ENCODE measurements at regions not wholly inside any gene's neighbourhood (a gene's known extent, or its start where the extent isn't known, plus 50 kb on each side); places are given as distances from the start of the nearest gene placed in this dataset.

- no peak for DNase-seq (ENCODE audit: low spot score)
These were observed 80.7 kb upstream of the HDAC9 start for GRCh38 chr7:18414885-18415284.

- DNase-seq (ENCODE audit: low spot score): no peak
These were observed 78.6 kb upstream of the HDAC9 start for GRCh38 chr7:18416988-18417387.

GRCh38 chr7:18419456-18419855, 76.1 kb upstream of the HDAC9 start:
- no peak for DNase-seq (ENCODE audit: low spot score)

- no peak for DNase-seq (ENCODE audit: low spot score)
These were observed 75.4 kb upstream of the HDAC9 start for GRCh38 chr7:18420108-18420507.

- no peak for DNase-seq (ENCODE audit: low spot score)
These were observed 74.8 kb upstream of the HDAC9 start for GRCh38 chr7:18420748-18421147.

GRCh38 chr7:18421297-18422002, 74.1 kb upstream of the HDAC9 start:
- DNase-seq (ENCODE audit: low spot score): no peak

- DNase-seq (ENCODE audit: low spot score): no peak
These were observed 70.3 kb upstream of the HDAC9 start for GRCh38 chr7:18425227-18425626.

GRCh38 chr7:18425838-18426445, 69.6 kb upstream of the HDAC9 start:
- DNase-seq (ENCODE audit: low spot score): no peak

GRCh38 chr7:18426564-18427226, 68.9 kb upstream of the HDAC9 start:
- no peak for DNase-seq (ENCODE audit: low spot score)

GRCh38 chr7:18429547-18429946, 66.0 kb upstream of the HDAC9 start:
- no peak for DNase-seq (ENCODE audit: low spot score)

- no peak for DNase-seq (ENCODE audit: low spot score)
These were observed 64.7 kb upstream of the HDAC9 start for GRCh38 chr7:18430810-18431209.

GRCh38 chr7:18434171-18434570, 61.4 kb upstream of the HDAC9 start:
- DNase-seq (ENCODE audit: low spot score): no peak

GRCh38 chr7:18437101-18437500, 58.4 kb upstream of the HDAC9 start:
- no peak for DNase-seq (ENCODE audit: low spot score)

- DNase-seq (ENCODE audit: low spot score): no peak
These were observed 54.6 kb upstream of the HDAC9 start for GRCh38 chr7:18440934-18441333.

- no peak for DNase-seq (ENCODE audit: low spot score)
These were observed 50.7 kb upstream of the HDAC9 start for GRCh38 chr7:18444826-18445225.

GRCh38 chr7:18445483-18445882, 50.1 kb upstream of the HDAC9 start:
- no peak for DNase-seq (ENCODE audit: low spot score)

Measured in hematopoietic multipotent progenitor cell treated with erythropoietin and hydrocortisone succinate and interleukin-3 and kit ligand, for 15 days (in vitro differentiated cells).